NCI-H146 (cell line): ENCODE measurements at regions not wholly inside any gene's neighbourhood (a gene's known extent, or its start where the extent isn't known, plus 50 kb on each side); places are given as distances from the start of the nearest gene placed in this dataset.
"Not testable (repeated sequence)": the region's sequence is repeated elsewhere in the genome, so short reads cannot be mapped to it uniquely, and the experiment has no call there.

Experiments
- DNase-seq: peaks from one replicate; lab custom pipeline; 2025; lab: John Stamatoyannopoulos, UW

- not testable (repeated sequence) for DNase-seq
Measured at GRCh38 chr1:223991297-223991857, 122.5 kb upstream of the FBXO28 start.

GRCh38 chr1:223961985-223962384 is 116.2 kb upstream of the TP53BP2 start:
- not testable (repeated sequence) for DNase-seq

- DNase-seq = not testable (repeated sequence)
Measured at GRCh38 chr1:223952801-223953200, 107.1 kb upstream of the TP53BP2 start.

GRCh38 chr1:223951551-223951950 is 105.8 kb upstream of the TP53BP2 start:
- DNase-seq = not testable (repeated sequence)

GRCh38 chr1:223949944-223950343 is 104.2 kb upstream of the TP53BP2 start:
- DNase-seq = not testable (repeated sequence)

- DNase-seq = not testable (repeated sequence)
Measured at GRCh38 chr1:223948041-223948440, 102.3 kb upstream of the TP53BP2 start.

GRCh38 chr1:223936592-223936991 is 90.8 kb upstream of the TP53BP2 start:
- not testable (repeated sequence) for DNase-seq

GRCh38 chr1:223931476-223931875 is 85.7 kb upstream of the TP53BP2 start:
- DNase-seq = not testable (repeated sequence)

- DNase-seq = not testable (repeated sequence)
Measured at GRCh38 chr1:223920805-223921204, 75.1 kb upstream of the TP53BP2 start.

GRCh38 chr1:223915476-223915875 is 69.7 kb upstream of the TP53BP2 start:
- not testable (repeated sequence) for DNase-seq

GRCh38 chr1:223913715-223914114 is 68.0 kb upstream of the TP53BP2 start:
- not testable (repeated sequence) for DNase-seq

- not testable (repeated sequence) for DNase-seq
Measured at GRCh38 chr1:223907943-223908587, 62.3 kb upstream of the TP53BP2 start.

GRCh38 chr1:223903221-223903620 is 57.5 kb upstream of the TP53BP2 start:
- DNase-seq = not testable (repeated sequence)

GRCh38 chr1:223899775-223900174 is 54.0 kb upstream of the TP53BP2 start:
- DNase-seq = not testable (repeated sequence)

GRCh38 chr1:223897097-223897496 is 51.4 kb upstream of the TP53BP2 start:
- DNase-seq = not testable (repeated sequence)

- DNase-seq = not testable (repeated sequence)
Measured at GRCh38 chr1:223895950-223896349, 50.2 kb upstream of the TP53BP2 start.
